A549 (cell line): ENCODE measurements at regions not wholly inside any gene's neighbourhood (a gene's known extent, or its start where the extent isn't known, plus 50 kb on each side); places are given as distances from the start of the nearest gene placed in this dataset.

Source experiments
- ATAC-seq, 2 experiments: fragments of 200-7000 bp in 1 of 2; fragments of >200 bp in 1 of 2; cut with Nextera tagmentation in 1 of 2; cut with Tn5 transposase in 1 of 2; 3 replicates each; pipeline versions ENCODE4 v1.8.0 to v1.9.1; 2018 to 2020; ENCODE audit warnings: mild to moderate bottlenecking in 1 of 2, moderate library complexity in 1 of 2
- CTCF ChIA-PET: fragments of 300-600 bp; sonication (Branson Sonifier 250); formaldehyde crosslinking; extraction: SDS; loops from one replicate; lab custom pipeline; 2021; ENCODE audit warnings: antibody characterized with exemption, inconsistent platforms; lab: Yijun Ruan, JAX
- POLR2A ChIA-PET: fragments of 350-600 bp; formaldehyde crosslinking; extraction: SDS; loops from one replicate; lab custom pipeline; 2021; ENCODE audit warnings: antibody characterized with exemption, inconsistent platforms; lab: Yijun Ruan, JAX
- DNase-seq, 2 experiments: peaks; one replicate each; pipeline versions ENCODE4 v3.0.0 to v3.0.0-alpha.2; 2011 to 2016; ENCODE audit warnings: low read depth in 1 of 2, low spot score in 1 of 2
- FAIRE-seq: peaks from 2 replicates; lab custom pipeline; 2011; peaks lifted over from hg19 to GRCh38; lab: Jason Lieb, UNC
- H3K27ac ChIP-seq, 2 experiments: fragments of >200 bp; sonication (Bioruptor Twin); formaldehyde crosslinking; 3 replicates each; pipeline ENCODE4 v1.5.1; 2016 to 2017
- H3K4me1 ChIP-seq: fragments of >200 bp; sonication (Bioruptor Twin); formaldehyde crosslinking; 3 replicates; pipeline ENCODE4 v1.6.1; 2016
- H3K4me2 ChIP-seq: fragments of >200 bp; sonication (Bioruptor Twin); formaldehyde crosslinking; 3 replicates; pipeline ENCODE4 v1.6.1; 2016
- H3K4me3 ChIP-seq: fragments of >200 bp; sonication (Bioruptor Twin); formaldehyde crosslinking; 3 replicates; pipeline ENCODE4 v1.5.1; 2016
- H3K9me3 ChIP-seq: fragments of >200 bp; sonication (Bioruptor Twin); formaldehyde crosslinking; 3 replicates; pipeline ENCODE4 v1.6.1; 2016
- ATOH8 ChIP-seq: fragments of 250-450 bp; sonication (Bioruptor Pico); IDR thresholded peaks from 2 replicates; pipeline ENCODE4 v1.5.0; 2020; ENCODE audit warnings: low read depth, mild to moderate bottlenecking, moderate library complexity
- EHF ChIP-seq: fragments of 250-450 bp; sonication (Bioruptor Pico); IDR thresholded peaks from 2 replicates; pipeline ENCODE4 v1.5.0; 2020; ENCODE audit warnings: mild to moderate bottlenecking
- FOSB ChIP-seq: fragments of 250-450 bp; sonication (Bioruptor Pico); IDR thresholded peaks from 2 replicates; pipeline ENCODE4 v1.5.0; 2020; ENCODE audit warnings: mild to moderate bottlenecking, moderate library complexity
- FOXS1 ChIP-seq: fragments of 250-450 bp; sonication (Bioruptor Pico); IDR thresholded peaks from 2 replicates; pipeline ENCODE4 v1.5.0; 2020; ENCODE audit warnings: mild to moderate bottlenecking, moderate library complexity
- GATA3 ChIP-seq: IDR thresholded peaks from 2 replicates; pipeline ENCODE4 v1.6.1; 2012; ENCODE audit warnings: borderline replicate concordance
- HDAC2 ChIP-seq: fragments of 200-600 bp; sonication (generic); IDR thresholded peaks from 2 replicates; pipeline ENCODE4 v1.6.1; 2016
- HES2 ChIP-seq: fragments of >200 bp; sonication (Bioruptor Twin); formaldehyde crosslinking; IDR thresholded peaks from 2 replicates; pipeline ENCODE4 v1.6.1; 2016
- HOXA7 ChIP-seq: fragments of 250-450 bp; sonication (Bioruptor Pico); IDR thresholded peaks from 2 replicates; pipeline ENCODE4 v1.5.0; 2020; ENCODE audit warnings: mild to moderate bottlenecking, moderate library complexity
- HOXB13 ChIP-seq: fragments of 250-450 bp; sonication (Bioruptor Pico); IDR thresholded peaks from 2 replicates; pipeline ENCODE4 v1.5.0; 2020; ENCODE audit warnings: low read depth, mild to moderate bottlenecking, moderate library complexity
- JUN ChIP-seq, 2 experiments: fragments of >200 bp; sonication (Bioruptor Twin); formaldehyde crosslinking; IDR thresholded peaks; 2 replicates in 1 of 2; 3 replicates in 1 of 2; pipeline ENCODE4 v1.6.1; 2016 to 2017
- KDM5A ChIP-seq: fragments of 200-600 bp; sonication (generic); IDR thresholded peaks from 2 replicates; pipeline ENCODE4 v1.6.1; 2016; ENCODE audit warnings: antibody characterized with exemption, mild to moderate bottlenecking
- MAZ ChIP-seq: fragments of 150-350 bp; IDR thresholded peaks from 2 replicates; pipeline ENCODE4 v1.6.1; 2014; ENCODE audit warnings: antibody characterized with exemption, low read depth, low read length, borderline replicate concordance
- NFE2L2 ChIP-seq: fragments of 150-350 bp; conservative IDR thresholded peaks from 2 replicates; pipeline ENCODE4 v1.6.1; 2014; ENCODE audit warnings: low read length
- PHF8 ChIP-seq: fragments of 200-600 bp; sonication (generic); IDR thresholded peaks from 2 replicates; pipeline ENCODE4 v1.6.1; 2016; ENCODE audit warnings: low read depth, mild to moderate bottlenecking, antibody characterized with exemption, moderate library complexity, borderline replicate concordance
- RARB ChIP-seq: fragments of 250-450 bp; sonication (Bioruptor Pico); IDR thresholded peaks from 2 replicates; pipeline ENCODE4 v1.8.0; 2021; ENCODE audit warnings: mild to moderate bottlenecking, moderate library complexity
- REST ChIP-seq: fragments of 200-600 bp; sonication (generic); IDR thresholded peaks from 2 replicates; pipeline ENCODE4 v1.6.1; 2016; ENCODE audit warnings: antibody characterized with exemption, mild to moderate bottlenecking, moderate library complexity
- RNF2 ChIP-seq: fragments of 200-600 bp; sonication (generic); IDR thresholded peaks from 2 replicates; pipeline ENCODE4 v1.6.1; 2016; ENCODE audit warnings: low read depth, mild to moderate bottlenecking, antibody characterized with exemption, moderate library complexity, borderline replicate concordance
- SMC3 ChIP-seq: fragments of >200 bp; sonication (Bioruptor Twin); formaldehyde crosslinking; IDR thresholded peaks from 3 replicates; pipeline ENCODE4 v1.6.1; 2018; ENCODE audit warnings: inconsistent platforms
- SREBF2 ChIP-seq: fragments of 450-650 bp; IDR thresholded peaks from 2 replicates; pipeline ENCODE4 v1.6.1; 2014; ENCODE audit warnings: mild to moderate bottlenecking, moderate library complexity
- TFCP2L1 ChIP-seq: fragments of 250-450 bp; sonication (Bioruptor Pico); IDR thresholded peaks from 2 replicates; pipeline ENCODE4 v1.5.0; 2021; ENCODE audit warnings: mild to moderate bottlenecking
- ZFP36 ChIP-seq: fragments of 450-650 bp; IDR thresholded peaks from 2 replicates; pipeline ENCODE4 v1.6.1; 2014; ENCODE audit warnings: borderline replicate concordance; ENCODE audit not compliant: partially characterized antibody
- ZSCAN20 ChIP-seq: fragments of 250-450 bp; sonication (Bioruptor Pico); IDR thresholded peaks from 2 replicates; pipeline ENCODE4 v1.8.0; 2022; ENCODE audit warnings: mild to moderate bottlenecking, moderate library complexity
- WGBS: methylation state at CpG from one replicate; pipeline ENCODE4 v1.1.6; 2017; ENCODE audit errors: missing lambda C conversion rate; 5-methylcytosine and 5-hydroxymethylcytosine counted together
- TF ChIP-seq, protein P1 (sequence below): fragments of 450-650 bp; IDR thresholded peaks from 2 replicates; pipeline ENCODE4 v1.6.1; 2014; ENCODE audit warnings: antibody characterized with exemption
- TF ChIP-seq, protein P2 (sequence below): IDR thresholded peaks from 2 replicates; pipeline ENCODE4 v1.6.1; 2012

GRCh38 chr16:62876133-62876532, 839.9 kb upstream of the CDH8 start:
- ChIA-PET CTCF (no interaction called here), POLR2A (no interaction called here)
- Histone ChIP-seq H3K4me1 (no peaks in the 10 kb centered on the region), H3K9me3 (no peaks in the 10 kb centered on the region), H3K4me2 (no peak overlapping the region), H3K27ac (no peak overlapping the region), H3K4me3 (no peak overlapping the region)
- DNase-seq (no peak), ATAC-seq (no peak), FAIRE-seq (no peak)
- WGBS = 3% methylated on average over 1 of the region's 1 CpG
- no peak for TF ChIP-seq FOXS1 (CRISPR knock-in tag)
- no peak for TF ChIP-seq PHF8
- TF ChIP-seq JUN (IDR thresholded peaks at IDR 0.05) = no peak
- TF ChIP-seq NFE2L2 = no peak
- no peak for TF ChIP-seq TFCP2L1

GRCh38 chr16:62872339-62872738, 836.1 kb upstream of the CDH8 start:
- no peak overlapping the region for H3K4me2 ChIP-seq
- ATAC-seq (no peak), DNase-seq (no peak), FAIRE-seq (no peak)
- WGBS = 25% methylated on average over 1 of the region's 1 CpG
- no peaks in the 10 kb centered on the region for H3K4me1 ChIP-seq
- POLR2A ChIA-PET = no interaction called here
- TF ChIP-seq EHF (CRISPR knock-in tag) (no peak), HOXB13 (no peak), ATOH8 (CRISPR knock-in tag) (no peak), HOXA7 (no peak), FOXS1 (CRISPR knock-in tag) (no peak), SREBF2 (no peak), ZSCAN20 (CRISPR knock-in tag) (no peak), JUN (IDR thresholded peaks at IDR 0.05) (no peak), FOSB (no peak), HDAC2 (no peak)
- H3K27ac ChIP-seq = no peak overlapping the region
- H3K9me3 ChIP-seq = no peaks in the 10 kb centered on the region
- H3K4me3 ChIP-seq = no peak overlapping the region
- CTCF ChIA-PET = no interaction called here

DNA sequence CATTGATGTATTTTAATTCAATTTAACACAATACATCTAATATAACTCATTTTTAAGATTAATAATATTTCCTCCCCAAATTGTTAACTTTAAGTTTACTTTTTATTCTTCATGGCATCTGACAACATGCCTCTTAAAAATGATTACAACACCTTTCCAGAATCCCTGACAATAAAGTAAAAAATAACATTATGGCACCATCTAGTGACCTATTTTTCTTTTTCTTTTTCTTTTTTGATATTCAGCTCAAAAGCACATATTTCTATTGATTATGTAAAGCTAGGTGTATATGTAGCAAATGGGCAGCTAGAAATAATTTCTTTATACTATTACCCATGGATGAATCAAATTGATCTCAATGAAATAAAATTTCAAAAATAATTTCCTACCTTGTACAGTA, 834.3 kb upstream of the CDH8 start:
- no peak for DNase-seq
- H3K4me1 ChIP-seq = no peaks in the 10 kb centered on the region
- no peak for TF ChIP-seq HES2
- no peak for TF ChIP-seq ATOH8 (CRISPR knock-in tag)
- TF ChIP-seq RNF2 = no peak
- no peak for TF ChIP-seq PHF8
- TF ChIP-seq SMC3 = no peak
- TF ChIP-seq ZFP36 = no peak
- TF ChIP-seq, all 56 proteins: peak for 0
- FAIRE-seq (no peak), ATAC-seq (no peak)
- CTCF ChIA-PET = no interaction called here
- no peak overlapping the region for H3K27ac ChIP-seq
- no peak overlapping the region for H3K4me3 ChIP-seq
- 0 out of 3 replicates have a peak, but pooled peaks cover 2% of the 10 kb centered on the region for H3K9me3 ChIP-seq
- no peak overlapping the region for H3K4me2 ChIP-seq
- POLR2A ChIA-PET = no interaction called here

- CTCF ChIA-PET = no interaction called here
- Histone ChIP-seq H3K4me3 (no peak overlapping the region), H3K9me3 (0 out of 3 replicates have a peak, but pooled peaks cover 2% of the 10 kb centered on the region), H3K4me1 (no peaks in the 10 kb centered on the region), H3K27ac (no peak overlapping the region), H3K4me2 (no peak overlapping the region)
- WGBS = 4% methylated on average over 4 of the region's 4 CpGs
- DNase-seq (no peak), ATAC-seq (no peak), FAIRE-seq (no peak)
- POLR2A ChIA-PET = no interaction called here
- TF ChIP-seq, protein P1, sequence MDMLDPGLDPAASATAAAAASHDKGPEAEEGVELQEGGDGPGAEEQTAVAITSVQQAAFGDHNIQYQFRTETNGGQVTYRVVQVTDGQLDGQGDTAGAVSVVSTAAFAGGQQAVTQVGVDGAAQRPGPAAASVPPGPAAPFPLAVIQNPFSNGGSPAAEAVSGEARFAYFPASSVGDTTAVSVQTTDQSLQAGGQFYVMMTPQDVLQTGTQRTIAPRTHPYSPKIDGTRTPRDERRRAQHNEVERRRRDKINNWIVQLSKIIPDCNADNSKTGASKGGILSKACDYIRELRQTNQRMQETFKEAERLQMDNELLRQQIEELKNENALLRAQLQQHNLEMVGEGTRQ = no peak
- TF ChIP-seq JUN (IDR thresholded peaks at IDR 0.05) = no peak
- TF ChIP-seq ATOH8 (CRISPR knock-in tag) = no peak
- TF ChIP-seq SREBF2 = no peak
- no peak for TF ChIP-seq KDM5A
- no peak for TF ChIP-seq REST
- TF ChIP-seq HDAC2 = no peak
- TF ChIP-seq, protein P2, sequence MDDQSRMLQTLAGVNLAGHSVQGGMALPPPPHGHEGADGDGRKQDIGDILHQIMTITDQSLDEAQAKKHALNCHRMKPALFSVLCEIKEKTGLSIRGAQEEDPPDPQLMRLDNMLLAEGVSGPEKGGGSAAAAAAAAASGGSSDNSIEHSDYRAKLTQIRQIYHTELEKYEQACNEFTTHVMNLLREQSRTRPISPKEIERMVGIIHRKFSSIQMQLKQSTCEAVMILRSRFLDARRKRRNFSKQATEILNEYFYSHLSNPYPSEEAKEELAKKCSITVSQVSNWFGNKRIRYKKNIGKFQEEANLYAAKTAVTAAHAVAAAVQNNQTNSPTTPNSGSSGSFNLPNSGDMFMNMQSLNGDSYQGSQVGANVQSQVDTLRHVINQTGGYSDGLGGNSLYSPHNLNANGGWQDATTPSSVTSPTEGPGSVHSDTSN = no peak
- TF ChIP-seq RARB (CRISPR knock-in tag) = no peak
- no peak for TF ChIP-seq GATA3
- no peak for TF ChIP-seq MAZ
These were observed 833.6 kb upstream of the CDH8 start for GRCh38 chr16:62869837-62870236.
